Uterus (tissue), 2 donors: ENCODE measurements at regions not wholly inside any gene's neighbourhood (a gene's known extent, or its start where the extent isn't known, plus 50 kb on each side); places are given as distances from the start of the nearest gene placed in this dataset.

Experiments
- POLR2A ChIP-seq, 2 donors: fragments of 450-650 bp; IDR thresholded peaks; one replicate each; pipeline ENCODE4 v1.6.1; 2016; ENCODE audit warnings: antibody characterized with exemption in 2 of 2, mild to moderate bottlenecking in 1 of 2, moderate library complexity in 1 of 2
- TF ChIP-seq, protein P1 (sequence below), 4 experiments: fragments of 200-600 bp in 2 of 4; fragments of 450-650 bp in 2 of 4; sonication (generic) in 2 of 4; IDR thresholded peaks; one replicate each; pipeline ENCODE4 v1.5.1; 2016 to 2019; ENCODE audit warnings: antibody characterized with exemption in 4 of 4, mild to moderate bottlenecking in 2 of 4, moderate library complexity in 1 of 4

GRCh38 chr4:112038861-112039260 is 106.4 kb upstream of the FAM241A start:
- TF ChIP-seq, protein P1, sequence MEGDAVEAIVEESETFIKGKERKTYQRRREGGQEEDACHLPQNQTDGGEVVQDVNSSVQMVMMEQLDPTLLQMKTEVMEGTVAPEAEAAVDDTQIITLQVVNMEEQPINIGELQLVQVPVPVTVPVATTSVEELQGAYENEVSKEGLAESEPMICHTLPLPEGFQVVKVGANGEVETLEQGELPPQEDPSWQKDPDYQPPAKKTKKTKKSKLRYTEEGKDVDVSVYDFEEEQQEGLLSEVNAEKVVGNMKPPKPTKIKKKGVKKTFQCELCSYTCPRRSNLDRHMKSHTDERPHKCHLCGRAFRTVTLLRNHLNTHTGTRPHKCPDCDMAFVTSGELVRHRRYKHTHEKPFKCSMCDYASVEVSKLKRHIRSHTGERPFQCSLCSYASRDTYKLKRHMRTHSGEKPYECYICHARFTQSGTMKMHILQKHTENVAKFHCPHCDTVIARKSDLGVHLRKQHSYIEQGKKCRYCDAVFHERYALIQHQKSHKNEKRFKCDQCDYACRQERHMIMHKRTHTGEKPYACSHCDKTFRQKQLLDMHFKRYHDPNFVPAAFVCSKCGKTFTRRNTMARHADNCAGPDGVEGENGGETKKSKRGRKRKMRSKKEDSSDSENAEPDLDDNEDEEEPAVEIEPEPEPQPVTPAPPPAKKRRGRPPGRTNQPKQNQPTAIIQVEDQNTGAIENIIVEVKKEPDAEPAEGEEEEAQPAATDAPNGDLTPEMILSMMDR (IDR thresholded peaks at IDR 0.05) = no peak
- no peak for TF ChIP-seq POLR2A (IDR thresholded peaks at IDR 0.05)
